H1 (cell line): ENCODE measurements at regions not wholly inside any gene's neighbourhood (a gene's known extent, or its start where the extent isn't known, plus 50 kb on each side); places are given as distances from the start of the nearest gene placed in this dataset.

Experiments used
- CTCF ChIA-PET: fragments of 300-600 bp; sonication (Branson Sonifier 250); formaldehyde crosslinking; loops from one replicate; lab custom pipeline; 2021; ENCODE audit not compliant: partially characterized antibody; lab: Charles Lee
- POLR2A ChIA-PET: fragments of 300-600 bp; sonication (Branson Sonifier 250); formaldehyde crosslinking; loops from one replicate; lab custom pipeline; 2021; ENCODE audit warnings: inconsistent platforms; ENCODE audit not compliant: partially characterized antibody; lab: Charles Lee
- DNase-seq, 2 experiments: peaks; one replicate each; pipeline versions ENCODE4 v3.0.0 to v3.0.0-alpha.2; 2010 to 2022; ENCODE audit warnings: low spot score in 2 of 2, low read depth in 1 of 2, mixed read lengths in 1 of 2
- FAIRE-seq: peaks from 2 replicates; lab custom pipeline; 2011; peaks lifted over from hg19 to GRCh38; lab: Jason Lieb, UNC
- H2AFZ ChIP-seq: 2 replicates; pipeline ENCODE4 v1.8.1; 2012; ENCODE audit warnings: low read length, inconsistent platforms
- H2AK5ac ChIP-seq: 2 replicates; pipeline ENCODE4 v1.6.1; 2013; ENCODE audit warnings: low read depth, low read length
- H2BK120ac ChIP-seq: replicated peaks from 2 replicates; pipeline ENCODE3; 2013; ENCODE audit warnings: low read depth, low read length, inconsistent platforms
- H2BK12ac ChIP-seq: 2 replicates; pipeline ENCODE4 v1.6.1; 2013; ENCODE audit warnings: low read depth, low read length
- H2BK15ac ChIP-seq: 2 replicates; pipeline ENCODE4 v1.6.1; 2013; ENCODE audit warnings: low read length
- H2BK20ac ChIP-seq: 2 replicates; pipeline ENCODE4 v1.6.1; 2013; ENCODE audit warnings: low read length
- H2BK5ac ChIP-seq: 2 replicates; pipeline ENCODE4 v1.6.1; 2013; ENCODE audit warnings: low read depth, low read length
- H3K14ac ChIP-seq: 2 replicates; pipeline ENCODE4 v1.6.1; 2013; ENCODE audit warnings: inconsistent platforms; ENCODE audit not compliant: insufficient read length
- H3K18ac ChIP-seq: 2 replicates; pipeline ENCODE4 v1.6.1; 2013; ENCODE audit warnings: low read length; ENCODE audit errors: extremely low read depth
- H3K23ac ChIP-seq: 2 replicates; pipeline ENCODE4 v1.6.1; 2013; ENCODE audit warnings: inconsistent platforms; ENCODE audit not compliant: insufficient read length
- H3K23me2 ChIP-seq: 2 replicates; pipeline ENCODE4 v1.6.1; 2013; ENCODE audit warnings: low read depth, low read length
- H3K27ac ChIP-seq: 2 replicates; pipeline ENCODE4 v1.6.1; 2011; ENCODE audit warnings: low read depth, low read length, inconsistent platforms
- H3K27me3 ChIP-seq, 4 experiments: replicated peaks in 1 of 4; 1 replicate in 1 of 4; 2 replicates in 3 of 4; pipeline versions ENCODE4 v1.6.1 to v1.8.1; 2011 to 2013; ENCODE audit warnings: low read length in 3 of 4, mild to moderate bottlenecking in 3 of 4, inconsistent platforms in 2 of 4, mixed read lengths in 2 of 4, moderate library complexity in 1 of 4; ENCODE audit not compliant: control insufficient read depth in 3 of 4, insufficient read depth in 3 of 4; ENCODE audit errors: extremely low read depth in 1 of 4
- H3K36me3 ChIP-seq, 4 experiments: 2 replicates each; pipeline versions ENCODE4 v1.6.1 to v1.8.1; 2011 to 2013; ENCODE audit warnings: mild to moderate bottlenecking in 4 of 4, low read length in 3 of 4, moderate library complexity in 2 of 4, control low read depth in 1 of 4, inconsistent platforms in 1 of 4; ENCODE audit not compliant: insufficient read depth in 4 of 4, control insufficient read depth in 2 of 4
- H3K4ac ChIP-seq: replicated peaks from 2 replicates; pipeline ENCODE3; 2013; ENCODE audit warnings: low read length, low read depth, mixed read lengths, inconsistent platforms; ENCODE audit not compliant: insufficient read length
- H3K4me1 ChIP-seq, 4 experiments: replicated peaks in 1 of 4; 1 replicate in 1 of 4; 2 replicates in 3 of 4; pipeline versions ENCODE4 v1.6.1 to v1.8.1; 2011 to 2013; ENCODE audit warnings: low read length in 3 of 4, inconsistent platforms in 2 of 4, mixed read lengths in 1 of 4; ENCODE audit not compliant: insufficient read depth in 4 of 4, control insufficient read depth in 3 of 4
- H3K4me2 ChIP-seq, 2 experiments: 2 replicates each; pipeline versions ENCODE4 v1.6.1 to v1.8.1; 2011 to 2013; ENCODE audit warnings: low read depth in 2 of 2, low read length in 2 of 2, control low read depth in 1 of 2, inconsistent platforms in 1 of 2, mild to moderate bottlenecking in 1 of 2; ENCODE audit not compliant: insufficient read depth in 1 of 2
- H3K4me3 ChIP-seq, 4 experiments: fragments of 200-600, 300-600 bp in 1 of 4; sonication (generic), shearing (Covaris generic), sonication (Bioruptor Twin) in 1 of 4; 2 replicates each; pipeline versions ENCODE4 v1.5.1 to v1.8.1; 2011 to 2016; ENCODE audit warnings: low read length in 4 of 4, low read depth in 3 of 4, control low read depth in 2 of 4, inconsistent platforms in 2 of 4, mild to moderate bottlenecking in 2 of 4, mixed read lengths in 1 of 4, moderate library complexity in 1 of 4; ENCODE audit not compliant: insufficient read depth in 2 of 4; ENCODE audit errors: extremely low read depth in 1 of 4
- H3K56ac ChIP-seq: replicated peaks from 2 replicates; pipeline ENCODE3; 2013; ENCODE audit warnings: low read depth, mild to moderate bottlenecking, mixed read lengths, low read length, inconsistent platforms; ENCODE audit not compliant: insufficient read length
- H3K79me1 ChIP-seq: 2 replicates; pipeline ENCODE4 v1.6.1; 2013; ENCODE audit warnings: low read depth, low read length, control low read depth
- H3K79me2 ChIP-seq, 2 experiments: 2 replicates each; pipeline versions ENCODE4 v1.6.1 to v1.8.1; 2012 to 2013; ENCODE audit warnings: low read length in 2 of 2, mild to moderate bottlenecking in 2 of 2, inconsistent platforms in 1 of 2; ENCODE audit not compliant: insufficient read depth in 2 of 2, control insufficient read depth in 1 of 2
- H3K9ac ChIP-seq, 4 experiments: replicated peaks in 1 of 4; 1 replicate in 1 of 4; 2 replicates in 3 of 4; pipeline versions ENCODE4 v1.6.1 to v1.8.1; 2011 to 2013; ENCODE audit warnings: low read depth in 3 of 4, low read length in 3 of 4, control low read depth in 2 of 4, mild to moderate bottlenecking in 2 of 4, moderate library complexity in 2 of 4, inconsistent platforms in 1 of 4; ENCODE audit errors: extremely low read depth in 1 of 4
- H3K9me3 ChIP-seq, 2 experiments: 2 replicates each; pipeline versions ENCODE4 v1.6.1 to v1.8.1; 2012 to 2013; ENCODE audit warnings: mild to moderate bottlenecking in 2 of 2, moderate library complexity in 2 of 2, control low read depth in 1 of 2, inconsistent platforms in 1 of 2, low read depth in 1 of 2, low read length in 1 of 2, mixed read lengths in 1 of 2; ENCODE audit not compliant: insufficient read depth in 2 of 2
- H4K20me1 ChIP-seq, 2 experiments: replicated peaks in 1 of 2; 2 replicates each; pipeline versions ENCODE3 to v1.8.1; 2011 to 2013; ENCODE audit warnings: inconsistent platforms in 2 of 2, low read length in 2 of 2, mild to moderate bottlenecking in 1 of 2; ENCODE audit not compliant: insufficient read depth in 2 of 2, control insufficient read depth in 1 of 2
- H4K5ac ChIP-seq: 2 replicates; pipeline ENCODE4 v1.6.1; 2013; ENCODE audit warnings: low read length, low read depth, mixed read lengths, inconsistent platforms; ENCODE audit not compliant: insufficient read length
- H4K8ac ChIP-seq: 2 replicates; pipeline ENCODE4 v1.8.0; 2013; ENCODE audit warnings: mild to moderate bottlenecking, moderate library complexity, low read length, inconsistent platforms; ENCODE audit not compliant: insufficient read depth; ENCODE audit errors: extremely low read depth
- H4K91ac ChIP-seq: replicated peaks from 2 replicates; pipeline ENCODE3; 2013; ENCODE audit warnings: low read length, mixed read lengths, inconsistent platforms; ENCODE audit not compliant: insufficient read length
- CREB1 ChIP-seq: IDR thresholded peaks from 2 replicates; pipeline ENCODE4 v1.6.1; 2012; ENCODE audit warnings: inconsistent platforms
- EGR1 ChIP-seq: IDR thresholded peaks from 2 replicates; pipeline ENCODE4 v1.6.1; 2011; ENCODE audit warnings: low read depth, low read length, borderline replicate concordance
- RAD21 ChIP-seq, 2 experiments: IDR thresholded peaks in 1 of 2; conservative IDR thresholded peaks in 1 of 2; 2 replicates each; pipeline ENCODE4 v1.6.1; 2011; ENCODE audit warnings: low read depth in 2 of 2, low read length in 2 of 2, improper control_type of control experiment in 1 of 2, inconsistent platforms in 1 of 2, mild to moderate bottlenecking in 1 of 2, moderate library complexity in 1 of 2
- SIRT6 ChIP-seq: IDR thresholded peaks from one replicate; pipeline ENCODE4 v1.7.1; 2012; ENCODE audit warnings: low read length, inconsistent platforms
- SIX5 ChIP-seq: IDR thresholded peaks from 2 replicates; pipeline ENCODE4 v1.6.1; 2011; ENCODE audit warnings: mild to moderate bottlenecking, low read depth, low read length
- SP1 ChIP-seq: IDR thresholded peaks from 2 replicates; pipeline ENCODE4 v1.6.1; 2011; ENCODE audit warnings: low read depth, low read length
- SP2 ChIP-seq: IDR thresholded peaks from 2 replicates; pipeline ENCODE4 v1.6.1; 2012; ENCODE audit warnings: mild to moderate bottlenecking, low read length, inconsistent platforms
- SRF ChIP-seq: IDR thresholded peaks from 2 replicates; pipeline ENCODE4 v1.6.1; 2011; ENCODE audit warnings: mild to moderate bottlenecking, low read depth, low read length, moderate library complexity
- TAF7 ChIP-seq: optimal IDR thresholded peaks from 2 replicates; pipeline ENCODE3; 2011; ENCODE audit warnings: low read depth, mild to moderate bottlenecking, inconsistent platforms, low read length, moderate library complexity, borderline replicate concordance
- YY1 ChIP-seq: IDR thresholded peaks from 2 replicates; pipeline ENCODE4 v1.6.1; 2011; ENCODE audit warnings: low read depth, mild to moderate bottlenecking, low read length
- WGBS, 2 experiments: shearing (Covaris generic) in 1 of 2; methylation state at CpG; one replicate each; pipeline versions ENCODE4 v1.1.6 to v1.1.7; 2013 to 2015; ENCODE audit warnings: low lambda C conversion rate in 2 of 2, mixed read lengths in 2 of 2, inconsistent platforms in 1 of 2, low coverage in 1 of 2, missing lambda C conversion rate in 1 of 2; ENCODE audit not compliant: insufficient replicate concordance in 2 of 2, insufficient coverage in 1 of 2, insufficient read length in 1 of 2; ENCODE audit errors: extremely low coverage in 1 of 2, missing lambda C conversion rate in 1 of 2; 5-methylcytosine and 5-hydroxymethylcytosine counted together
- TF ChIP-seq, protein P1 (sequence below), 3 experiments: IDR thresholded peaks; 1 replicate in 2 of 3; 2 replicates in 1 of 3; pipeline versions ENCODE4 v1.5.1 to v1.6.1; 2011; ENCODE audit warnings: low read length in 3 of 3, mild to moderate bottlenecking in 3 of 3, inconsistent platforms in 2 of 3, low read depth in 1 of 3, moderate library complexity in 1 of 3; ENCODE audit not compliant: insufficient read depth in 1 of 3; ENCODE audit errors: control extremely low read depth in 1 of 3

DNA sequence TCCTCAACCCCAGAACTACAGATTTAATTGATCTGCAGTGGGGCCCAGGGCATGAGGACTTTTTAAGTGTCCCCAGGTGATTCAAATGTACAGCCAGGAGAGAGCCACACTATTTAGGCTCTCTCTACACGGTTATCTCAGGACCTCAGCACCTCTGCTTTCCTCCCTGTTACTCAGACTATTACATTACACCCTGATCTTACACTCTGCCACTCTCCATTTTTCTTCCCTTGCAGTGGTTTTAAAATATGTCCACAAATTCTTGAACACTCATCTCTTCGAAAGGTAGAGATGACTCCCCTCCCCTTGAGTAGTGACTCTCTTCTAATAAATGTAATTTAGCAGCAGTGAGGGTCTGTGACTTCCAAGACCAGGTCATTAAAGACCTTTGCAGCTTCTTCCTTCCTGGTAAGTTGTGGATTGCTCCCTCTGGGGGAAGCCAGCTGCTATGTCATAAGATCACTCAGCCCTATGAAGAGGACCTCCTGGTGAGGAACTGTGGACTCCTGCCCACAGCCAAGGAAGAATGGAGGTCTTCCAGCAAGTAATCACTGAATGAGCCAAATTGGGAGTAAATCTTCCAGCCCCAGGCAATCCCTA lies 87.5 kb upstream of the SSBP2 start:
- Histone ChIP-seq H3K79me1 (no peaks in the 10 kb centered on the region), H3K4ac (no peak overlapping the region), H4K91ac (no peak overlapping the region), H2AK5ac (no peak overlapping the region), H3K14ac (no peak overlapping the region), H3K23me2 (no peaks in the 10 kb centered on the region), H2BK120ac (peak overlapping the region; percentile 57), H2AFZ (peak overlapping the region; percentile 86; the same call in 1 of the 2 replicates), H3K4me2 (no peak overlapping the region), H4K5ac (no peak overlapping the region), H3K56ac (no peak overlapping the region), H3K79me2 (no peaks in the 10 kb centered on the region), H2BK15ac (no peak overlapping the region), H4K20me1 (no peaks in the 10 kb centered on the region), H3K36me3 (no peaks in the 10 kb centered on the region; a peak in 1 of 8 replicates), H3K9me3 (no peaks in the 10 kb centered on the region), H3K9ac (no peak overlapping the region), H4K8ac (no peak overlapping the region), H2BK20ac (peak overlapping the region; percentile 3; the same call in 1 of the 2 replicates), H2BK5ac (no peak overlapping the region), H3K23ac (no peak overlapping the region), H3K4me1 (peaks cover 0 to 9% (median 4%) of the 10 kb centered on the region in 4 experiments; a peak in 3 of 7 replicates), H3K18ac (no peak overlapping the region), H3K27me3 (no peaks in the 10 kb centered on the region), H2BK12ac (no peak overlapping the region; the same call in 1 of the 2 replicates), H3K27ac (no peak overlapping the region), H3K4me3 (no peak overlapping the region)
- CTCF ChIA-PET, result interaction anchor here (0.7 to 5.1 kb wide), 23 partner anchors 8 to 419 kb away, joined by 3 to 42 read pairs (median 3); no protein-coding TSS in a partner anchor
- FAIRE-seq (peak; percentile 81), DNase-seq (no peak)
- TF ChIP-seq SIX5 (no peak), RAD21 (IDR thresholded peaks at IDR 0.05 in 1 of 2, conservative IDR thresholded peaks at IDR 0.05 in 1 of 2; ENCODE audit: low read depth in 2 of 2, low read length in 2 of 2) (peak; percentile 58 to 73), EGR1 (no peak), SP1 (no peak), SIRT6 (no peak), CREB1 (no peak), TAF7 (no peak), SRF (no peak), YY1 (no peak), SP2 (no peak)
- TF ChIP-seq, protein P1, sequence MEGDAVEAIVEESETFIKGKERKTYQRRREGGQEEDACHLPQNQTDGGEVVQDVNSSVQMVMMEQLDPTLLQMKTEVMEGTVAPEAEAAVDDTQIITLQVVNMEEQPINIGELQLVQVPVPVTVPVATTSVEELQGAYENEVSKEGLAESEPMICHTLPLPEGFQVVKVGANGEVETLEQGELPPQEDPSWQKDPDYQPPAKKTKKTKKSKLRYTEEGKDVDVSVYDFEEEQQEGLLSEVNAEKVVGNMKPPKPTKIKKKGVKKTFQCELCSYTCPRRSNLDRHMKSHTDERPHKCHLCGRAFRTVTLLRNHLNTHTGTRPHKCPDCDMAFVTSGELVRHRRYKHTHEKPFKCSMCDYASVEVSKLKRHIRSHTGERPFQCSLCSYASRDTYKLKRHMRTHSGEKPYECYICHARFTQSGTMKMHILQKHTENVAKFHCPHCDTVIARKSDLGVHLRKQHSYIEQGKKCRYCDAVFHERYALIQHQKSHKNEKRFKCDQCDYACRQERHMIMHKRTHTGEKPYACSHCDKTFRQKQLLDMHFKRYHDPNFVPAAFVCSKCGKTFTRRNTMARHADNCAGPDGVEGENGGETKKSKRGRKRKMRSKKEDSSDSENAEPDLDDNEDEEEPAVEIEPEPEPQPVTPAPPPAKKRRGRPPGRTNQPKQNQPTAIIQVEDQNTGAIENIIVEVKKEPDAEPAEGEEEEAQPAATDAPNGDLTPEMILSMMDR (IDR thresholded peaks at IDR 0.05; ENCODE audit: control extremely low read depth in 1 of 3, insufficient read depth in 1 of 3, low read depth in 1 of 3, low read length in 3 of 3), result peak; percentile 36 to 64 (median 43)
- POLR2A ChIA-PET, result interaction anchor here (1.3 to 3.1 kb wide), 3 partner anchors 13 to 50 kb away, joined by 3 to 25 read pairs (median 3); no protein-coding TSS in a partner anchor
- WGBS, 2 experiments, result 63% methylated on average over 2 of the region's 2 CpGs; no CpG with 5 or more reads in 1 of the 2 experiments
